Left lung (tissue), 4 donors: ENCODE measurements at regions not wholly inside any gene's neighbourhood (a gene's known extent, or its start where the extent isn't known, plus 50 kb on each side); places are given as distances from the start of the nearest gene placed in this dataset.
A peak's percentile ranks its signal among the peaks of the same experiment; 100 is the strongest.

Experiments used
- ATAC-seq: fragments of 200-7000 bp; cut with Tn5 transposase; one replicate; pipeline ENCODE4 v1.9.1; 2020; ENCODE audit warnings: moderate library complexity
- DNase-seq, 4 donors: peaks; one replicate each; pipeline ENCODE4 v3.0.0-alpha.2; 2013 to 2020
- H3K27ac ChIP-seq, 2 donors: fragments of 200-600 bp; sonication (generic) in 1 of 2; one replicate each; pipeline versions ENCODE4 v1.5.0 to v1.8.0; 2020 to 2021
- H3K27me3 ChIP-seq, 2 donors: fragments of 200-600 bp; sonication (generic) in 1 of 2; one replicate each; pipeline versions ENCODE4 v1.5.0 to v1.8.0; 2020 to 2021
- H3K36me3 ChIP-seq, 2 donors: fragments of 200-600 bp; sonication (generic) in 1 of 2; one replicate each; pipeline versions ENCODE4 v1.5.0 to v1.8.0; 2020 to 2021
- H3K4me1 ChIP-seq, 2 donors: fragments of 200-600 bp; one replicate each; pipeline ENCODE4 v1.8.0; 2021
- H3K4me3 ChIP-seq, 2 donors: fragments of 200-600 bp; sonication (generic) in 1 of 2; one replicate each; pipeline versions ENCODE4 v1.5.0 to v1.8.0; 2020 to 2021; ENCODE audit warnings: mild to moderate bottlenecking in 1 of 2
- H3K9me3 ChIP-seq, 2 donors: fragments of 200-600 bp; sonication (generic) in 1 of 2; one replicate each; pipeline versions ENCODE4 v1.5.0 to v1.8.0; 2020 to 2021
- CTCF ChIP-seq, 2 donors: fragments of 200-600 bp; sonication (generic) in 1 of 2; IDR thresholded peaks; one replicate each; pipeline versions ENCODE4 v1.5.0 to v1.8.0; 2021; ENCODE audit warnings: antibody characterized with exemption in 2 of 2
- intact Hi-C, 2 donors: fragments of 100-400 bp; cut with DNase I; formaldehyde crosslinking; loops; one replicate each; pipeline versions ENCODE4 v1.11.2 to v1.14.2; 2022
- donor health status: DM: no; HTN: yes; CAD: no.
- donor health status: DM: no; HTN: no; CAD: no.

- TF ChIP-seq CTCF (IDR thresholded peaks at IDR 0.05): no peak
- no peaks in the 10 kb centered on the region for H3K27me3 ChIP-seq
- no peak overlapping the region for H3K4me3 ChIP-seq
- ATAC-seq (no peak), DNase-seq (no peak)
- H3K9me3 ChIP-seq: no peaks in the 10 kb centered on the region
- intact Hi-C loops: no loop called here
- H3K4me1 ChIP-seq: no peaks in the 10 kb centered on the region
- H3K27ac ChIP-seq: no peak overlapping the region
- peaks cover 0 to 7% of the 10 kb centered on the region in 2 donors for H3K36me3 ChIP-seq
Observed at GRCh38 chrX:7334253-7334935, 186.4 kb upstream of the PUDP start.

- ATAC-seq: peak; percentile 17
- no peak for DNase-seq
- no peaks in the 10 kb centered on the region for H3K9me3 ChIP-seq
- H3K4me3 ChIP-seq: no peak overlapping the region
- no peaks in the 10 kb centered on the region for H3K4me1 ChIP-seq
- intact Hi-C loops: no loop called here
- H3K36me3 ChIP-seq: peaks cover 0 to 7% of the 10 kb centered on the region in 2 donors
- no peaks in the 10 kb centered on the region for H3K27me3 ChIP-seq
- no peak for TF ChIP-seq CTCF (IDR thresholded peaks at IDR 0.05)
- H3K27ac ChIP-seq: no peak overlapping the region
Observed at GRCh38 chrX:7330971-7331746, 183.2 kb upstream of the PUDP start.

GRCh38 chrX:7330556-7330955 is 182.6 kb upstream of the PUDP start:
- no peak for TF ChIP-seq CTCF (IDR thresholded peaks at IDR 0.05)
- peaks cover 0 to 7% of the 10 kb centered on the region in 2 donors for H3K36me3 ChIP-seq
- no peak overlapping the region for H3K4me3 ChIP-seq
- no peaks in the 10 kb centered on the region for H3K27me3 ChIP-seq
- no peaks in the 10 kb centered on the region for H3K4me1 ChIP-seq
- ATAC-seq (no peak), DNase-seq (no peak)
- intact Hi-C loops: no loop called here
- H3K27ac ChIP-seq: no peak overlapping the region
- H3K9me3 ChIP-seq: no peaks in the 10 kb centered on the region

GRCh38 chrX:7318661-7319060 is 170.7 kb upstream of the PUDP start:
- ATAC-seq (no peak), DNase-seq (no peak)
- no peaks in the 10 kb centered on the region for H3K36me3 ChIP-seq
- H3K4me3 ChIP-seq: no peak overlapping the region
- intact Hi-C loops: no loop called here
- H3K9me3 ChIP-seq: no peaks in the 10 kb centered on the region
- H3K27ac ChIP-seq: no peak overlapping the region
- no peak for TF ChIP-seq CTCF (IDR thresholded peaks at IDR 0.05)
- H3K27me3 ChIP-seq: no peaks in the 10 kb centered on the region
- H3K4me1 ChIP-seq: no peaks in the 10 kb centered on the region

- no peaks in the 10 kb centered on the region for H3K4me1 ChIP-seq
- no peaks in the 10 kb centered on the region for H3K36me3 ChIP-seq
- no peak overlapping the region for H3K4me3 ChIP-seq
- no peak for TF ChIP-seq CTCF (IDR thresholded peaks at IDR 0.05)
- no peak for ATAC-seq
- intact Hi-C loops: no loop called here
- no peak for DNase-seq
- no peak overlapping the region for H3K27ac ChIP-seq
- no peaks in the 10 kb centered on the region for H3K27me3 ChIP-seq
- H3K9me3 ChIP-seq: no peaks in the 10 kb centered on the region
Observed at GRCh38 chrX:7318241-7318640, 170.3 kb upstream of the PUDP start.
